ENCODE measurements at regions not wholly inside any gene's neighbourhood (a gene's known extent, or its start where the extent isn't known, plus 50 kb on each side); places are given as distances from the start of the nearest gene placed in this dataset.

DNA sequence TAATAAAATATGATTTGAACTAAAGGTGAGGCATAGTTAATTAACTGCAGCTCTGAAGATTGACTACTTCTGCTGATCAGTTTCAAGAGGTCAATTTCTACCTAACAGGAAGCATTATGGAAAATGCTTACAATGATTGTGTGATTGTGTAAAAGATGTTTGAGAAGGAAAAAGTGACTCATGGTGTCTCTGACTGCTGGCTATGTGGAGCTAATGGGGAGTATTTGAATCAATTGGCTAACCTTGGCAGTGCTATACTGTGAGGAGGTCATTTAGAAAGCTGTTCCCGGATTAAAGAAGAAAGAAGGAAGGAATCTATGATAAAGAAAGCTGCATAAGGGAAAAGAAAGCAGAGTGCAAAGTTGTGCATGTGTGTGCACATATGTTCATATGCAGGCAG, 376.5 kb downstream of the ADGRL2 start:
- no peaks in the 10 kb centered on the region for H3K9me3 ChIP-seq (ENCODE audit: low read depth, low read length)
- no peaks in the 10 kb centered on the region for H4K20me1 ChIP-seq (ENCODE audit: insufficient read depth, low read length)
- no peaks in the 10 kb centered on the region for H3K4me1 ChIP-seq (ENCODE audit: insufficient read depth, low read length)
- H3K4me2 ChIP-seq (ENCODE audit: insufficient read depth, low read length), result no peak overlapping the region
- no peak overlapping the region for H3K27ac ChIP-seq (ENCODE audit: low read depth, low read length)
- TF ChIP-seq, protein P1, sequence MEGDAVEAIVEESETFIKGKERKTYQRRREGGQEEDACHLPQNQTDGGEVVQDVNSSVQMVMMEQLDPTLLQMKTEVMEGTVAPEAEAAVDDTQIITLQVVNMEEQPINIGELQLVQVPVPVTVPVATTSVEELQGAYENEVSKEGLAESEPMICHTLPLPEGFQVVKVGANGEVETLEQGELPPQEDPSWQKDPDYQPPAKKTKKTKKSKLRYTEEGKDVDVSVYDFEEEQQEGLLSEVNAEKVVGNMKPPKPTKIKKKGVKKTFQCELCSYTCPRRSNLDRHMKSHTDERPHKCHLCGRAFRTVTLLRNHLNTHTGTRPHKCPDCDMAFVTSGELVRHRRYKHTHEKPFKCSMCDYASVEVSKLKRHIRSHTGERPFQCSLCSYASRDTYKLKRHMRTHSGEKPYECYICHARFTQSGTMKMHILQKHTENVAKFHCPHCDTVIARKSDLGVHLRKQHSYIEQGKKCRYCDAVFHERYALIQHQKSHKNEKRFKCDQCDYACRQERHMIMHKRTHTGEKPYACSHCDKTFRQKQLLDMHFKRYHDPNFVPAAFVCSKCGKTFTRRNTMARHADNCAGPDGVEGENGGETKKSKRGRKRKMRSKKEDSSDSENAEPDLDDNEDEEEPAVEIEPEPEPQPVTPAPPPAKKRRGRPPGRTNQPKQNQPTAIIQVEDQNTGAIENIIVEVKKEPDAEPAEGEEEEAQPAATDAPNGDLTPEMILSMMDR (IDR thresholded peaks at IDR 0.05; ENCODE audit: extremely low read depth, low read depth, low read length), result no peak
- DNase-seq (ENCODE audit: insufficient read length, low spot score, missing footprints), result no peak
- H3K79me2 ChIP-seq (ENCODE audit: insufficient read depth, low read length), result no peaks in the 10 kb centered on the region
- no peaks in the 10 kb centered on the region for H3K36me3 ChIP-seq (ENCODE audit: insufficient read depth, low read length)
- H3K4me3 ChIP-seq (ENCODE audit: insufficient read depth, low read length), result no peak overlapping the region
- H3K27me3 ChIP-seq (ENCODE audit: insufficient read depth, low read length), result no peaks in the 10 kb centered on the region
- no peak overlapping the region for H2AFZ ChIP-seq (ENCODE audit: low read length)

DNA sequence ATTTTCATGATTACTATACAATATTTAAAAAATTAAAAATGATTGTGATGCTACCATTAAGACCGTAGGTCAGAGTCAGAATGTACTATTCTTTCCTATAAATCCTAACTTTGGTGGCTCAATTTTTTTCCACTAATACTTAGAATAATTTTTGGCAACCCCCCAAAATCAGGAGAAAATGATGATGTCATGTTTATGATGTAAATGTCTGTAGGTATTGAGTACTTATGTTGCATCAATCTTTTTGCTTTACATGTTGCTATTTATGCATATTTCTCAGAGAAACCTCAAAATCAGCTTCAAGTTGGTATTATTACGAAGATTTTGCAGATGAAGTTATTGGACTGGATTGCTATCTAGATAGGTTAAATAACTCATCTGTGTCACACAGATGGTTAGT, 371.2 kb downstream of the ADGRL2 start:
- TF ChIP-seq, protein P1 (IDR thresholded peaks at IDR 0.05; ENCODE audit: extremely low read depth, low read depth, low read length), result no peak
- Histone ChIP-seq H2AFZ (ENCODE audit: low read length) (no peak overlapping the region), H3K36me3 (ENCODE audit: insufficient read depth, low read length) (no peaks in the 10 kb centered on the region), H3K4me3 (ENCODE audit: insufficient read depth, low read length) (no peak overlapping the region), H3K9me3 (ENCODE audit: low read depth, low read length) (no peaks in the 10 kb centered on the region), H3K27ac (ENCODE audit: low read depth, low read length) (no peak overlapping the region), H3K27me3 (ENCODE audit: insufficient read depth, low read length) (no peaks in the 10 kb centered on the region), H4K20me1 (ENCODE audit: insufficient read depth, low read length) (no peaks in the 10 kb centered on the region), H3K4me2 (ENCODE audit: insufficient read depth, low read length) (no peak overlapping the region), H3K4me1 (ENCODE audit: insufficient read depth, low read length) (no peaks in the 10 kb centered on the region), H3K79me2 (ENCODE audit: insufficient read depth, low read length) (no peaks in the 10 kb centered on the region)
- no peak for DNase-seq (ENCODE audit: insufficient read length, low spot score, missing footprints)

DNA sequence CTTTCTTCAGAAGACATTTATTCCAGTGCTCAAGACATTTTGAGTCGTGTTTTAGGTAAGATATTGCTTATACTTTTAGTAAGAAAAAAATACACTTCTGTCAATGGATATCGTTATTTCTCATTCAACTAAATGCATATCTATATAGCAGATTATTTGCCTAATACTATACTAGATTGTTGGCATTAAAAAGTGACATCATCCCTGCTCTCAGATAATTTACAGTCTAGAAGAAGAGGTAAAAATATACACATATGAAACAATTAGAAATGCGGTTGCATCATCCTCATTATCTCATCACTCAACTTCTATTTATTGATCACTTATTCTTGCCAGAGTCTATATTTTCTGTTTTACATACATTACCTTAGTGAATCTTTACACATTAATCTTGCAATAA, 367.7 kb downstream of the ADGRL2 start:
- Histone ChIP-seq H3K4me3 (ENCODE audit: insufficient read depth, low read length) (no peak overlapping the region), H4K20me1 (ENCODE audit: insufficient read depth, low read length) (no peaks in the 10 kb centered on the region), H3K79me2 (ENCODE audit: insufficient read depth, low read length) (no peaks in the 10 kb centered on the region), H3K27ac (ENCODE audit: low read depth, low read length) (no peak overlapping the region), H3K27me3 (ENCODE audit: insufficient read depth, low read length) (no peaks in the 10 kb centered on the region), H2AFZ (ENCODE audit: low read length) (no peak overlapping the region), H3K36me3 (ENCODE audit: insufficient read depth, low read length) (no peaks in the 10 kb centered on the region), H3K4me2 (ENCODE audit: insufficient read depth, low read length) (no peak overlapping the region), H3K4me1 (ENCODE audit: insufficient read depth, low read length) (no peaks in the 10 kb centered on the region), H3K9me3 (ENCODE audit: low read depth, low read length) (no peaks in the 10 kb centered on the region)
- no peak for DNase-seq (ENCODE audit: insufficient read length, low spot score, missing footprints)
- TF ChIP-seq, protein P1 (IDR thresholded peaks at IDR 0.05; ENCODE audit: extremely low read depth, low read depth, low read length), result no peak

DNA sequence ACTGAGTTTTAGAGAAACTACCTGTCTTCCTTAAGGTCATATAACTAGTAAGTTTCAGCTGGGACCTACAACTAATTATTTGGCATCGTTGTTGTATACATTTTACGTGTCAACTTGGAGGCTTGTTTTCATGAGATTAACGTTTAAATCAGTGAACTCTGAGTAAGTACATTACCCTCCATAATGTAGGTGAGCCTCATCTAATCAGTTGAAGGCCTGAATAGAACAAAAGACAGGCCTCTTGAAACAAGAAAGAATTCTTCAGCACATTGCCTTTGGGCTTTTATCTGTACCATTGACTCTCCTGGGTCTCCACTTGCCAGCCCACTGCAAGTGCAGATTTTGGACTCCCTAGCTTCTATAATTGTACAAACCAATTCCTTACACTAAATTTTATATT, 364.6 kb downstream of the ADGRL2 start:
- H4K20me1 ChIP-seq (ENCODE audit: insufficient read depth, low read length), result no peaks in the 10 kb centered on the region
- no peak overlapping the region for H3K27ac ChIP-seq (ENCODE audit: low read depth, low read length)
- no peaks in the 10 kb centered on the region for H3K27me3 ChIP-seq (ENCODE audit: insufficient read depth, low read length)
- no peak overlapping the region for H3K4me3 ChIP-seq (ENCODE audit: insufficient read depth, low read length)
- H3K36me3 ChIP-seq (ENCODE audit: insufficient read depth, low read length), result no peaks in the 10 kb centered on the region
- no peaks in the 10 kb centered on the region for H3K9me3 ChIP-seq (ENCODE audit: low read depth, low read length)
- H3K4me2 ChIP-seq (ENCODE audit: insufficient read depth, low read length), result no peak overlapping the region
- H3K79me2 ChIP-seq (ENCODE audit: insufficient read depth, low read length), result no peaks in the 10 kb centered on the region
- no peaks in the 10 kb centered on the region for H3K4me1 ChIP-seq (ENCODE audit: insufficient read depth, low read length)
- DNase-seq (ENCODE audit: insufficient read length, low spot score, missing footprints), result no peak
- H2AFZ ChIP-seq (ENCODE audit: low read length), result no peak overlapping the region
- TF ChIP-seq, protein P1 (IDR thresholded peaks at IDR 0.05; ENCODE audit: extremely low read depth, low read depth, low read length), result no peak
